ENCODE measurements at regions not wholly inside any gene's neighbourhood (a gene's known extent, or its start where the extent isn't known, plus 50 kb on each side); places are given as distances from the start of the nearest gene placed in this dataset.
A peak's percentile ranks its signal among the peaks of the same experiment; 100 is the strongest.
"Not testable (repeated sequence)": the region's sequence is repeated elsewhere in the genome, so short reads cannot be mapped to it uniquely, and the experiment has no call there.

DNA sequence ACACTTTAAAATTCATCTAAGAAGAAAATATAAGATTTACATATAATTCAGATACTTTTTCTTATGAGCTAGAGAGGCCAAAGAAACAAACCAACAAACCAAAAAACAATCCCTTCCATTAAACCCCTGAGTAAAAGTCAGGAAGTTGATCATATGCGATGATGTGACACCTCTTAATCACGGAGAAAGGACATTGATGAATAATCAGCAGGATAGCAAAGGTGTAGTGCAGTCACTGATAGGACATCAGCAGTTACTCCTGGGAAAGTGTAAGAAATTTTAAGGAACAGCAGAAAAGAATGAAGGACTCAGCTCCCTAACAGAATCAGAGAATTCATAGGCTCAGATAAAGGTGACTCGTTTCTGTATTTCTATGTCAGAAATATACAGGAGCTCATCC lies 202.4 kb upstream of the EDNRB start:
- in situ Hi-C loops (cut with MboI; ENCODE audit: low sequenced_read_pairs in 4 of 4) = loop anchor here in 3 of 4 donors (5.0 to 10.0 kb wide), 3 partner anchors 326 to 349 kb away; no protein-coding TSS in a partner anchor
- intact Hi-C loops (cut with DNase I; ENCODE audit: low total_unique reads) = loop anchor here (5.0 kb wide), 1 partner anchor 339 kb away; no protein-coding TSS in a partner anchor
- DNase-seq = no peak
- H3K4me1 ChIP-seq = no peaks in the 10 kb centered on the region
- no peaks in the 10 kb centered on the region for H3K36me3 ChIP-seq
- no peak overlapping the region for H3K4me3 ChIP-seq
- ATAC-seq = no peak
- TF ChIP-seq, protein P1, sequence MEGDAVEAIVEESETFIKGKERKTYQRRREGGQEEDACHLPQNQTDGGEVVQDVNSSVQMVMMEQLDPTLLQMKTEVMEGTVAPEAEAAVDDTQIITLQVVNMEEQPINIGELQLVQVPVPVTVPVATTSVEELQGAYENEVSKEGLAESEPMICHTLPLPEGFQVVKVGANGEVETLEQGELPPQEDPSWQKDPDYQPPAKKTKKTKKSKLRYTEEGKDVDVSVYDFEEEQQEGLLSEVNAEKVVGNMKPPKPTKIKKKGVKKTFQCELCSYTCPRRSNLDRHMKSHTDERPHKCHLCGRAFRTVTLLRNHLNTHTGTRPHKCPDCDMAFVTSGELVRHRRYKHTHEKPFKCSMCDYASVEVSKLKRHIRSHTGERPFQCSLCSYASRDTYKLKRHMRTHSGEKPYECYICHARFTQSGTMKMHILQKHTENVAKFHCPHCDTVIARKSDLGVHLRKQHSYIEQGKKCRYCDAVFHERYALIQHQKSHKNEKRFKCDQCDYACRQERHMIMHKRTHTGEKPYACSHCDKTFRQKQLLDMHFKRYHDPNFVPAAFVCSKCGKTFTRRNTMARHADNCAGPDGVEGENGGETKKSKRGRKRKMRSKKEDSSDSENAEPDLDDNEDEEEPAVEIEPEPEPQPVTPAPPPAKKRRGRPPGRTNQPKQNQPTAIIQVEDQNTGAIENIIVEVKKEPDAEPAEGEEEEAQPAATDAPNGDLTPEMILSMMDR (IDR thresholded peaks at IDR 0.05 in 4 of 5, conservative IDR thresholded peaks at IDR 0.05 in 1 of 5) = no peak
- TF ChIP-seq POLR2A (IDR thresholded peaks at IDR 0.05) = no peak
- H3K27ac ChIP-seq = no peak overlapping the region
- H3K27me3 ChIP-seq = no peaks in the 10 kb centered on the region
- H3K9me3 ChIP-seq = no peaks in the 10 kb centered on the region

DNA sequence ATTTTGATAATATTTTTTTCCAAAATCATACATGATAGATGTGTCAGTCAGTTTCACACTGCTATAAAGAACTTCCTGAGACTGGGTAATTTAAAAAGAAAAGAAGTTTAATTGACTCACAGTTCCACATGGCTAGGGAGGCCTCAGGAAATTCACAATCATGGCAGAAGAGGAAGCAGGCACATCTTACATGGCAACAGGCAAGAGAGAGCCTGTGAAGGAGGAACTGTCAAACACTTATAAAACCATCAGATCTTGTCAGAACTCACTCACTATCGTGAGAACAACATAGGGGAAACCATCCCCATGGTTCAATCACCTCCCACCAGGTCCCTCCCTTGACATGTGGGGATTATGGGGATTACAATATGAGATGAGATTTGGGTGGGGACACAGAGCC lies 201.5 kb upstream of the EDNRB start:
- in situ Hi-C loops (cut with MboI; ENCODE audit: low sequenced_read_pairs in 4 of 4) = loop anchor here in 3 of 4 donors (5.0 to 10.0 kb wide), 3 partner anchors 325 to 348 kb away; no protein-coding TSS in a partner anchor
- H3K4me3 ChIP-seq, ATAC-seq, H3K4me1 ChIP-seq, DNase-seq, H3K27me3 ChIP-seq, H3K27ac ChIP-seq, H3K9me3 ChIP-seq, H3K36me3 ChIP-seq: not testable (repeated sequence)
- intact Hi-C loops (cut with DNase I; ENCODE audit: low total_unique reads) = loop anchor here (5.0 kb wide), 1 partner anchor 338 kb away; no protein-coding TSS in a partner anchor

DNA sequence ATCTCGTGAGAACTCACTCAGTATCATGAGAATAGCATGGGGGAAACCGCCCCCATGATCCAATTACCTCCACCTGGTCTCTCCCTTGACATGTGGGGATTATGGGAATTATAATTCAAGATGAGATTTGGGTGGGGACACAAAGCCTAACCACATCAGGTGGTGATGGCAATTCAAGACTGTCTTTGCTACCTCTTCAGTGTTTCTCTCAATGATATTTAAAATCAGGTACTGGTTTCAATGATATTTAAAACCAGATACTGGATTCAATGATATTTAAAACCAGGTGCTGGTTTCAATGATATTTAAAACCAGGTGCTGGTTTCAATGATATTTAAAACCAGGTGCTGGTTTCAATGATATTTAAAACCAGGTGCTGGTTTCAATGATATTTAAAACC lies 198.4 kb upstream of the EDNRB start:
- H3K4me1 ChIP-seq; H3K4me3 ChIP-seq; H3K27me3 ChIP-seq; H3K9me3 ChIP-seq; H3K36me3 ChIP-seq; in situ Hi-C loops (cut with MboI; ENCODE audit: low sequenced_read_pairs in 4 of 4); ATAC-seq; H3K27ac ChIP-seq; DNase-seq; intact Hi-C loops (cut with DNase I; ENCODE audit: low total_unique reads): not testable (repeated sequence)

DNA sequence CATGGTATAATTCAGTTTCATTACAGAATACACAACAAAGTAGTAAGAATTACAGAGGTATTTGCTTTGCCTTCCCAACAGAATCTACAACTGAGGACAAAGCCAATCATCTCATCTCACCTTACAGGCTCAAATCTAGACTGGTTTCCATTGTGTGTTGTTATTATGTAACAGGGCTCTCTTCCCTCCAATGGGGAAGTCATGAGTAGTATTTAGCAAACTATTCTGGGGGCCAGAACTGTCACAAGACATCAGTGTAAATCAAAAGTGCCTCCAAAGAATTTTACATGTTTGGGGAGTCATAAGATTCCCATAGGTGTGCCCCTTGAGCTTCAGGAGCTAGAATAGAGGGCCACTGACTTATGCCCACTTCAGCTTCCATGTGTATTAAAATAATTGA lies 187.0 kb upstream of the EDNRB start:
- Histone ChIP-seq H3K4me1 (no peaks in the 10 kb centered on the region), H3K9me3 (no peaks in the 10 kb centered on the region), H3K36me3 (no peaks in the 10 kb centered on the region), H3K27me3 (no peaks in the 10 kb centered on the region), H3K27ac (no peak overlapping the region), H3K4me3 (no peak overlapping the region)
- DNase-seq (no peak), ATAC-seq (no peak)
- intact Hi-C loops (cut with DNase I; ENCODE audit: low total_unique reads) (loop anchor here (10.0 kb wide), 1 partner anchor 211 kb away; no protein-coding TSS in a partner anchor), in situ Hi-C loops (cut with MboI; ENCODE audit: low sequenced_read_pairs in 4 of 4) (no loop called here)
- TF ChIP-seq POLR2A (IDR thresholded peaks at IDR 0.05) = no peak
- TF ChIP-seq, protein P1 (IDR thresholded peaks at IDR 0.05 in 4 of 5, conservative IDR thresholded peaks at IDR 0.05 in 1 of 5) = no peak

DNA sequence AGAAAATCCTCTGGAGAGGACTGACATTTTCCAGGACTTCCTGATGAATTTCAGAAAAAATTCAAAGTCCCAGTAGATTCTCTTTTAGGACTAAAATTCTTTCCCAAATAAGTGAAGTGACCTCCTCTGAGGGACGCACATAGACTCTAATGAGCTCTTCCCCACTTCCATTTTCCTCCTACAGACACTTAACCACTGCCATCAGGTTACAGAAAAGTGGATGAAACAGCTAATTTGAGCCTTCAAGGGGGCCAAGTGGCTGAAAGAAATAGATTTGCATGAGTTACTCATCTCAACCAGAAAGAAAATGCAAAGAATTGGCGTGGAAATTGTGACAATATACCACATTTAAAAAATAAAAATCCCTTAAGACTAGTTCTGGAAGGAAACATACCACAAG lies 185.3 kb upstream of the EDNRB start:
- Histone ChIP-seq H3K27ac (no peak overlapping the region), H3K27me3 (no peaks in the 10 kb centered on the region), H3K4me1 (no peaks in the 10 kb centered on the region), H3K36me3 (no peaks in the 10 kb centered on the region), H3K4me3 (no peak overlapping the region), H3K9me3 (no peaks in the 10 kb centered on the region)
- intact Hi-C loops (cut with DNase I; ENCODE audit: low total_unique reads) (loop anchor here (10.0 kb wide), 1 partner anchor 209 kb away; no protein-coding TSS in a partner anchor), in situ Hi-C loops (cut with MboI; ENCODE audit: low sequenced_read_pairs in 4 of 4) (no loop called here)
- TF ChIP-seq POLR2A (IDR thresholded peaks at IDR 0.05) = no peak
- TF ChIP-seq, protein P1 (IDR thresholded peaks at IDR 0.05 in 4 of 5, conservative IDR thresholded peaks at IDR 0.05 in 1 of 5) = no peak
- no peak for DNase-seq
- ATAC-seq = no peak

DNA sequence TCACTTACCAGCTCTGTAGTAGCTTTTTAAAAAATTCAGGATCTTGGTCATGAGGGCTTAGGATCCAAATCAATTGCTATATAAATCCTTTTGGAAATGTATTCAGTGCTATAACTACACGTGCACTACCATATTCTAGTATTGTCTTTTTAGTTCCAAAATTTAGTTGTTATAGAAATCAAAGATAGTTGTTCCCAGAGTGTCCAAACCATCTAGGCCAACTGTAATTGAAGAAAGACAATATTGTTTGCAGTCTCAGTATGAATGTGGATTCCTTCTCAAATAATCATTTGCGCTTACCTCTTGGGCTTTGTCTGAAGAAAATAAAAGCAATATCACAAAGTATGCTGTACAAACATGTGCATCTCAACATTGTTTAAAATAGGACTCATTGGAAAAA lies 184.1 kb upstream of the EDNRB start:
- no peak for DNase-seq
- in situ Hi-C loops (cut with MboI; ENCODE audit: low sequenced_read_pairs in 4 of 4) = no loop called here
- peak overlapping the region in 2 of 4 donors; percentile 22 to 29 for H3K27ac ChIP-seq
- H3K4me1 ChIP-seq = no peaks in the 10 kb centered on the region
- intact Hi-C loops (cut with DNase I; ENCODE audit: low total_unique reads) = loop anchor here (10.0 kb wide), 1 partner anchor 208 kb away; no protein-coding TSS in a partner anchor
- no peak for TF ChIP-seq POLR2A (IDR thresholded peaks at IDR 0.05)
- no peaks in the 10 kb centered on the region for H3K27me3 ChIP-seq
- ATAC-seq = no peak
- H3K4me3 ChIP-seq = no peak overlapping the region
- H3K36me3 ChIP-seq = no peaks in the 10 kb centered on the region
- H3K9me3 ChIP-seq = no peaks in the 10 kb centered on the region
